ENCODE measurements at regions not wholly inside any gene's neighbourhood (a gene's known extent, or its start where the extent isn't known, plus 50 kb on each side); places are given as distances from the start of the nearest gene placed in this dataset.

GRCh38 chr10:120221873-120222485 is 235.0 kb upstream of the PLPP4 start:
- TF ChIP-seq CTCF (conservative IDR thresholded peaks at IDR 0.05; ENCODE audit: low read length) (peak; percentile 78), EZH2phosphoT487 (IDR thresholded peaks at IDR 0.05; ENCODE audit: borderline replicate concordance, low read depth, low read length) (no peak)
